GM19099 (cell line): ENCODE measurements at regions not wholly inside any gene's neighbourhood (a gene's known extent, or its start where the extent isn't known, plus 50 kb on each side); places are given as distances from the start of the nearest gene placed in this dataset.

Experiments used
- POLR2A ChIP-seq: IDR thresholded peaks from 3 replicates; pipeline ENCODE4 v1.6.1; 2011; ENCODE audit warnings: low read depth; ENCODE audit not compliant: insufficient read length; ENCODE audit errors: extremely low read depth

DNA sequence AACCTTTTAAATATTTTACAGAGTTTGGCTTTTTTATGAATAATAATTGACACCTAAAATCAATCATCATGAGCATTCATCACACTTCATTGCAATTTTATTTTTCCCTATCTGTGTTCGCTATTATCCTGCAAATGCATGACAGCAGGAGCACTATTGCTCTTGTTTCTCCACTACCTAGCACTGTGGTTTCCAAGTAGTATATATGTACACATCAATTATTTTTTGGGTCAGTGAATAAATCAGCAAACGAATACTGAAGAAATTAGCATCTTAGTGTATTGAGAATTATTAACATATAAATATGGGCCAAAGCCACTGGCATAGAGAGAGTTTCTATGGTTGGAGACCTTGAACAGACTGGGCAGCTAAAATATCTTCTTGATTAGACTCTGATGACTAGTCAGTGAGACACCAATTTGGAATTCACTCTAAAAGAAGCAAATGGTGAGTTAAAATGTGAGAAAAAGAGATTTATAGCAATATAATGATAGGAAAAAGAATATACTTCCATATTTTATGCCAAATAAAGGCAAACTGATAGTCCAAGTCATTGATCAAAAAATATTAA is 731.1 kb upstream of the LUZP2 start:
- TF ChIP-seq POLR2A = no peak

DNA sequence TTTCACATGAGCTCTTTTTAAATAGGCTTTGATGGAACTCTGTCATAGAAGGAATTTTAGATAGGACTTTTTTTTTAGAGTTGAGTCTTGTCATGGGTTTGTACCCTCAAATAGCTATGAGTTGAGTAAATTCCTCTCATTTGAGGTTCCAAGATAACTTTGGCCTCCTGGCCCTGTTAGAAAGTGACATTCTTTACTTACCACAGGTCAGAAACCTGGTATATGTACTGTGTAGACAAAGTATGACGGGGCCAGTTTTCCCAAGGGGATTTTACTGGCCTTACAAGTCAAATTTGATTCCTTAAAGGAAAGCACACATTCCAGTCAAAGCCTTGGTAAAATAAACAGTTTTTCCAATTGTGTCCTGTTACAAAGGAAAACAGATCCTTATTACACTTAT is 729.3 kb upstream of the LUZP2 start:
- no peak for TF ChIP-seq POLR2A

DNA sequence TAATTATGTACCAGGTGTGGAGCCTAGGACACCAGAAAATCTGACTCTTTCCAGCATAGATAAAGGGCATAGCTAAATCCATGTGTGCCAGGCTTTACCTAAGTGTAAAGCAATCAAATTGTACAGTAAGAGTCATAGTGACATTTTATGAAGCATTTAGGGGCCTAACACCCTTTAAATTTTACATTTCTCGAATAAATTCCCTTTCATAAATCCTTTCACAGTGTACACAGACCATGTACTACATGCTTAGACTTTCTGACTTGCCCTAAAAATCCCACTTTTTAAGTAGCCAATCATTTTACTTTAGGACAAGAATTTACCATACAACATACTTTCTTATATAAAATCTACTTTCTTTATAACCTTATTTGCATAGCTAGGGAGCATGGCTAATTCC is 727.6 kb upstream of the LUZP2 start:
- no peak for TF ChIP-seq POLR2A

DNA sequence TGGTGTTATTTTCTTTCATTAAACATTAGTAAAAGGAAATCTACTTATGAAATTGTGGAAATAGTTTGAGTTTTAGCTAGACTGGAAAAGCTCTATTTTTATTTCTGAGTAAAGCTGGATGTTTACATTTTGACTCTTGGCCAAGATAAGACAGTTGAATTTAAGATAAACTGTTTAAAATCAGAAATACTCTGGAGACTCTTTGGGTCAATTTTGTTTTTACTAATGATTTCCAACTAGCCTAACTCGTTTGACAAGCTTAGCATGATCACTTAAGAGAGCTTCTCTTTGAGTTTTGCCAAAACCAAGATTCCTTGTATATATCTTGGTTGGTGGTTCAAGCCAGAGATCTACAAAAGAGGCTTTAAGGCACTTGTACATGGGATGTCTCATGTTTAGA is 724.8 kb upstream of the LUZP2 start:
- TF ChIP-seq POLR2A = no peak

DNA sequence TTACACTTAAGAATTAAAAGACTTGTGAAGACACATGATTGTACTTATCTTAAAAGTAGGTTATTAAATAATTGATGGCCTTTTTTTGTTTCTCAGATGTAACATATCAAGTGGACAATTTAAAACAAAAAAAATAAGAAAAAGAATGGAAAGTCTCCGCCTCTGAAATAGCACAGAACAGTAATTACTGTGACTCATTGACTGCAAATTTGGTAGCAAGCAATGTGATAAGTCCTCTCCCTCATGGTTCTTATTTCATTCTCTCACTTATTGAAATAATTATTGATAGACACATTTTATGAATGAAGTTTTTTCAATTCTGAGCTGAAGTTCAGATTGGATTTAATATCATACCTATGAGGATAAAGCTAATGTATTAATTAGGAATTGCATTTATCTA is 717.9 kb upstream of the LUZP2 start:
- TF ChIP-seq POLR2A = no peak

DNA sequence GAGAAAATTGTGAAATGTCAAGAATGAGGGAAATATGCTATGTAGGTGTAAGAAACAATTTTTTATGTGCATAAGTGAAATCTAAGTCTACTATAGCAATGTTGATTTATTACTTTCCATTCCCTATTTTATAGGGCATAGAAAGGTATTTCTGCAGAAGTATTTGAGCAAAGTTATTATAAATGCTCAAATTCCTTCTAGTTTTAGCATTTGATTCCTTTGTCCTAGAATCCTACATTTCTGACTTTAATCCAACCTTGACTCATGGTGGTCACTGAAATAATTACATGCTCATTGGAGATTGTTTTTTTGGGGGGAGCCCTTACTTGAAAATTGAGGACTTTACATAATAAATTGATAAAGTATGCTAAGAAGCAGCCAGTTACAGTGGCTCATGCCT is 716.6 kb upstream of the LUZP2 start:
- no peak for TF ChIP-seq POLR2A

DNA sequence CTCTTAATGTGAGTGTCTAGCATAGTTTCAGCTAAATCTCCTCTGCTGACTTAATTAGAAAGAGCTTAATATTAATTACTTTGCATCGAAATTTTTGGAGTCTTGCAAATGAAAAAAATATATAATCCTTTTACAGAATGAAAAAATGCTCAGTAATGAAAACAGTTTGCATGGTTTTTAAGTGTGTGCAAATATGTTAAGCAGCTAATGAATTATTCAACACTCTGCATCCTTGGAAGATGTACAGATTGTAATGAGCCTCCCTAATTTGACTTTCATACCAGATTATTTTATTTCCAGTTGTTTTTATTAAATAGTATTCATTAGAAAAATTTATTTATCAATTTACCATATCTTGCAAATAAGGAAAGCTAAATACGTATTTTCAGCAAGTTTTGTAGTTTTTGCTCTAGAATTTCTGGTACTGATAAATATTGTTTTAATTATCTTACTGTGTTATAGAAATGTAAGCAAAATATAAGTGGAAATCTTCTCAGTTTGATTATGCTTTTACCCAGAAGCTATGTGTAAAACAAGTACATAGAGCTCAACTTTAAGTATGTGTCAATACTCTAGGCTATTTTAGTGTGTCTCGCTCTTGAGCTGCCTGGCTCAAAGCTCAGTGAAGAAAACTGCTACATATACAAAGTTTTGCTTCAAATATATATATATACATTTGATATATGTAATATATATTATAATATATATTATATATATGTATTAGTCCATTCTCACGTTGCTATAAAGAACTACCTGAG is 714.9 kb upstream of the LUZP2 start:
- TF ChIP-seq POLR2A = no peak

DNA sequence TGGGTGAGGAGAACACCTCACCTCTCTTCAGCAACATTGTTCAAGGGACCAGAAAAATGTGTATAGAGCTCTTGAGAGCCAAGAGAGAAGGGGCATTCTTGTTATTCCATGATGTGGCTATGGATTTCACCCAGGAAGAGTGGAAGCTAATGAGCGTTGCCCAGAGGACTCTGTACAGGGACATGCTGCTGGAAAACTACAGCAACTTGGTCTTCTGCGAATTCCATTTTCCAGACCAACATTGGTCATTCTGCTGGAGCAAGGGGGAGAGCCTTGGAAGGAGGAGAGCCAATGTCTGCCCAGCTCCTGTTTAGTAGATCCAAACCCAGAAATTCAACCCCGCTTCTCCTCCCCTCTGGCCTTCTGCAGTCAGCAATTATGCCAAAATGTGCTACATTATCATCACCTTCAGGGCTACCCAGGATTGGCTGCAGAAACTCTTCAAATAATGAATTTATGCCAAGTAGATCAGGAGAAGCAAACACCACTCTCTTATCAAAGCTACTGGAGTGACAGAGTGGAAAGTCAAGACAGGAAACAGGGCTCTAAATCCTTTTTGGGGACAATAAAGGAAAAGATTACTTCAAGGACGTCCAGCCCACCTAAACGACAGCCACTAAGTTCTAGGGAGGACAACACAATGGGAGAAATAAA is 707.5 kb upstream of the LUZP2 start:
- TF ChIP-seq POLR2A = no peak

DNA sequence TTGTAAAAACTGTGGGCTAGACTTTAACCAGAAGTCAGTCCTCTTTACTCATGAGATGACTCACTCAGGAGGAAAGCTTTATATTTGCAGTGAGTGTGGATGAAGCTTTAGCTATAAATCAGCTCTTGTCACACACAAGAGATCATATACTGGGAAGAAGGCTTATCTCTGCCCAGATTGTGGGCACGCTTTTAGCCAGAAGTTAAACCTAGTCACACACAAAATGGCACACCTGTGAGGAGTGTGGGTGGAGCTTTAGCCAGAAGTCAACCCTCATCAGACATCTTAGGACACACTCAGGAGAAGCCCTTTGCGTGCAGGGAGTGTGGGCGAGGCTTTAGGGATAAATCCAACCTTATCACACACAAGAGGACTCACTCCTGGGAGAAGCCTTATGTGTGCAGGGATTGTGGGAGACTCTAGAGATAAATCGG is 706.9 kb upstream of the LUZP2 start:
- no peak for TF ChIP-seq POLR2A

DNA sequence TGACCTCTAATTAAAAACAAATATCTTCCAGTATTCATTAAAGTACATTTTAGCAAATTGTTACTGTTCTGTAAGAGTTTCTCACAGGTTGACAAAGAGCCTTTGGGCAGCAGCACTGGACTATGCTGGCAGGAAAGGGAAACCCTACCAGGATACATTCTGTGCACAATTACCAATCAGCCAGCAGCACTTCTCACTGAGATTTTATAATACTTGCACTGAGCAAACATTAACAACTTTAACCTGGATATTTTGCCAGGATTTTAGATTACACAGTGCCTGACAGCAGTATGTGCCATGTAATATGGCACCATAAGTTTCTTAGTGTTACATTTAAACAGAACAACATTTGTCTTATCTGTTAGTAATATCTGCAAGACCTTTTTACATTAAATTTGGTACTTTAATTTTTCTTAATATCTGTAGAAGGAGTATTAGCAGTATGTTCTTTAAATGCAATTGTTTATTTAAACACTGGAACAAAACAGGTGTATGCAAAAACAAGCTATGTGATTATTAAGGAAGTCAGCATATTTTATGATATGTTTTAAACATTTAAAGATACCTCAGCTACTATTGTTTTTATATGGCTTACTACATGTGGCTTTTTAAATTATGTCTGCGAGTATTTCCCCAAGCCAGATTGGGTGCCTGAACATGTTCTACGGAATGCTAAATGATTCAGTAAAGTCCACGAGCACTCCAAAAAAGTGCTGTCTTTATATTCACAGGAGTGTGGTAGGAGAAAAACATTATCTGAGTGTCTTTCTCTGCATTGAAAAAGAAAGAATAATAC is 699.0 kb upstream of the LUZP2 start:
- no peak for TF ChIP-seq POLR2A

DNA sequence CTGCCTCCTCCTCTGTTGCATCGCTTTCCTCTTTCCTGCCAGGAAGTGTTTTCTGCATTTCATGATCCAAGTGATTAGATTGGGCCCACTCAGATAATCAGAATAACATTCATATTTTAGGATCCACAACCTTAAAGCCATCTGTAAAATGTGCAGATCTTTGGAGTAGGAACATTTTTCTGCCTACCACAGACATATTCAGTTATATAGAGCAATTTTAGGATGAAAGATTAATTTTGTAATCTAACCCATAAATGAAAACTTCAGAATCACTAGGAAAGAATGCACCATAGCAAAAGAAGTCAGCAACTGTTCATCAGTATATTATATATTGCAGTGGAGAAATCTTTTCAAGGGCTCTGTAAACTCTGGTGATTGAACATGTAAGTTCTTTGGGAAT is 659.9 kb upstream of the LUZP2 start:
- no peak for TF ChIP-seq POLR2A

DNA sequence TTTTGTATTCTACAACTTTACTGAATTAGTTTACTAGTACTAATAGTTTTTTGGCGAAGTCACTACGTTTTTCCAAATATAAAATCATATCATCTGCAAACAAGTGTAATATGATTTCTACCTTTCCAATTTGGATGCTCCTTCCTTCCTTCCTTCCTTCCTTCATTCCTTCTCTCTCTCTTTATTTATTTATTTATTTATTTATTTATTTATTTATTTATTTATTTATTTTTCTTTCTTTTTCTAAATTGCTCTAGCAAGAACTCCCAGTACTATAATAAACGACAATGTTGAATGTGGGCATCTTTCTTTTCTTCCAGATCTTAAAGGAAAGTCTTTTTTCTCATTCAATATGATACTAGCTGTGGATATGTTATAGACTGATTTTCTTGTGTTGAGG is 656.0 kb upstream of the LUZP2 start:
- no peak for TF ChIP-seq POLR2A

DNA sequence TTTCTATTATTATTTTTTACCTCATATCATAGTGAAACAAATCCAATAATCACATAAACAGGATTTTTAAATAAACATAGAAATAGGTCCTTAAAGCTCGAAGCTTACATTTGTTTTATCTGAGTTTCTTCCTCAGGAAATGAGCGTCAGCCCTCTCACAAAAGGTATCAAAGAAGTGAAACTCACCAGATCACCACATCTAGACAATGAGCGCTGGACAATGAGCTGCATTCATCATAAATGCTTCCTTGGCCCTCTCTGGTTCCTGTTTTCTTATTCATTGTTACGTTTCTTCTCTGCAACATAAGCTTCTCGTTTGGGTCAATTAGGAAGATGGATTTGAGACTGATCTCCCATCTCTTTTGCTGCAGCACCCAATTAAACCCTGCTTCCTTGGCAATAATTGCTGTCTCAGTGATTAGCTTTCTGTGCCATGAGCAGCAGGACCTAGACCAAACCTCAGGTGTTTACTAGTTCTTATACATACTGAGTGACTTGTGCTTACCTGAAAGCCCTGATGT is 649.9 kb upstream of the LUZP2 start:
- TF ChIP-seq POLR2A = no peak

DNA sequence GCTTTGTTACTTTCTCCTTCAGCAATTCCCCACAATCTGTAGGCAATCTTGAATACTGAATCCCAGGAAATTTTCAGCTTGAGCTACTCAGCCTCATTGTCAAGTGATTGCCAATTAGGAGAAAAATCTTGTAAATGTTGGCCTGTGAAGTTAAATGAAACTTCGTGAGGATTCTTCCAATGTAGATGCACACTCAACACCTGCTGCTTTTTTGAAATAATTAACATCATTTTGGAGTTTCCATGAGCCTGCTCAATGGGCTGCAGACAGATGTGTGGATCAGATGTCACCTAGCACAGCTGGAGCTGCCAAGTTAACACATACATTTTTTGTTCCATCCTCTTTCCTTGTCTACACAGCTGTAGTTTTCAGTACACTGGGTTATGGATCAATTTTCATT is 645.6 kb upstream of the LUZP2 start:
- TF ChIP-seq POLR2A = no peak

DNA sequence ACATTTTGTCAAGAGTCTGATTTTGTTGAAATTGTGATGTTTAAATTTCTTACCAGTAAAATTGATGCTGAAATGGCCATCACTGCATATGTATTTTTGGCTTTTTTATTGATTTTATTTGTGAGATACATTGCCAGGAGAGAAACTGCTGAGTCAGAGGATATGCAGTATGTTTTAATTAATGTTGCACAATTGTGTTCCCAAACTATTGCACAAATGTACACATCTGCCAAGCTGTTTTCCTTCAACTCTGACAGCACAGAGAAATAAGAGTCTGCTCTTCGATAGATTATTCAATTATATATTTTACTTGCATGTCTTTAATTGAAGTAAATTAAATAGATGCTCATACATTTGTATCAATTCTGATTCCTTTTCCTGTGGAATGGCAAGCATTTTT is 640.2 kb upstream of the LUZP2 start:
- TF ChIP-seq POLR2A = no peak

DNA sequence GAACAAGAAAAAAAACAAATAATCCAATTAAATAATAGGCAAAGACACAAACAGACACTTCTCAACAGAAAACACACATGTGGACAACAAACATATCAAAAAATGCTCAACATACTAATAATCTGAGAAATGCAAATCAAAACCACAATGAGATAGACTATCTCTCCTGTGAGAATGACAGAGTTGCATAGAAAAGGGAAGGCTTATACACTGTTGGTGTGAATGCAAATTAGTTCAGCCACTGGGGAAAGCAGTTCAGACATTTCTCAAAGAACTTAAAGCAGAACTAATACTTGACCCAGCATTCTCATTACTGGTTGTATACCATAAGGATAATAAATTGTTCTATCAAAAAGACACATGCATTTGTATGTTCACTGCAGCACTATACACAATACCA is 637.8 kb upstream of the LUZP2 start:
- TF ChIP-seq POLR2A = no peak

DNA sequence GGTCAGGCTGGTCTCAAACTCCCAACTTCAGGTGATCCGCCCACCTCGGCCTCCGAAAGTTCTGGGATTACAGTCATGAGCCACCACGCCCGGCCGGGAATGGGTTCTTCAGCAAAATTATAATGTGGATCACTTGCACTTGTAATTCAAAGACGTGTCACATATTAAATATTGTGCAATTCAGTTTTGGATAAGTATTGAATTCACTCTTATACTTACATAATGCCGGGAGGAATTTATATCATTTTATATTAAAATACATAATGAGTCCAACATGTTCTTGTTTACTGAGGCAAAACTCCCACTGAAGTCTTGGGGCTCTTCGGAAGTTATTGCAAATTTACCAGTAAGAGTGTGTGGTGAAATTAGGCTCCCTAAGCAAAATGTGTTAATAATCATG is 635.2 kb upstream of the LUZP2 start:
- TF ChIP-seq POLR2A = no peak
